Neutrophil (primary cell): ENCODE measurements at regions not wholly inside any gene's neighbourhood (a gene's known extent, or its start where the extent isn't known, plus 50 kb on each side); places are given as distances from the start of the nearest gene placed in this dataset.

Experiments
- H3K27ac ChIP-seq: fragments of 200-600 bp; sonication (generic); 2 replicates; pipeline ENCODE4 v1.5.1; 2016; ENCODE audit warnings: mild to moderate bottlenecking, moderate library complexity
- H3K27me3 ChIP-seq: fragments of 200-600 bp; sonication (generic); 2 replicates; pipeline ENCODE4 v1.6.0; 2016; ENCODE audit warnings: mild to moderate bottlenecking
- H3K36me3 ChIP-seq: fragments of 200-600 bp; sonication (generic); 2 replicates; pipeline ENCODE4 v1.5.1; 2017
- H3K4me1 ChIP-seq, 2 experiments: fragments of 200-600 bp in 1 of 2; sonication (generic) in 1 of 2; 1 replicate in 1 of 2; 2 replicates in 1 of 2; pipeline versions ENCODE4 v1.5.1 to v1.6.1; 2013 to 2016; ENCODE audit warnings: low read depth in 1 of 2, low read length in 1 of 2, mild to moderate bottlenecking in 1 of 2, moderate library complexity in 1 of 2; ENCODE audit not compliant: control insufficient read depth in 1 of 2, insufficient read depth in 1 of 2
- H3K4me3 ChIP-seq, 2 experiments: fragments of 200-600 bp in 1 of 2; sonication (generic) in 1 of 2; 1 replicate in 1 of 2; 2 replicates in 1 of 2; pipeline ENCODE4 v1.5.1; 2013 to 2016; ENCODE audit warnings: low read depth in 1 of 2, low read length in 1 of 2, mild to moderate bottlenecking in 1 of 2, moderate library complexity in 1 of 2
- H3K9me3 ChIP-seq: fragments of 200-600 bp; sonication (generic); 2 replicates; pipeline ENCODE4 v1.5.1; 2016
- TF ChIP-seq, protein P1 (sequence below): fragments of 200-600 bp; sonication (generic); IDR thresholded peaks from 2 replicates; pipeline ENCODE4 v1.5.1; 2016; ENCODE audit warnings: antibody characterized with exemption

DNA sequence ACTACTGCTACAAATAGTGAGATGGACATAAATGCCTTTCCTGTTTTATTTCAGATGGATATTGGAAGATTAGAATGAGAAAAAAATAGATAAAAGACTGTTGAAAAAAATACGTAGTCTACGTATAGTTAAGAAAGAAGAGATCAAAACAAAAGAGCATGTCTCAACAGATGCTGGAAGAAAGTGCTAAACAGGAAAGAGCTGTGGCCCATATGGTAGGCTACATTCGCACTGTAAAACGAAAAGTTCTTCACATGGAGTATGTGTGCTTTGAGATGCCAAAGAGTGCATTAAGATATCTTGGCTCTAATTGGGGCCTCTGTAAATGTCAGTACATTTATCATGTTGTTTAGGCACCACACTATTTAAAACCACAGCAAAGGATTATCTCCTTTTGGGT lies 741.7 kb downstream of the LTN1 start:
- Histone ChIP-seq H3K4me3 (no peak overlapping the region), H3K36me3 (no peaks in the 10 kb centered on the region), H3K27ac (no peak overlapping the region), H3K9me3 (no peaks in the 10 kb centered on the region), H3K4me1 (no peaks in the 10 kb centered on the region), H3K27me3 (no peaks in the 10 kb centered on the region)
- TF ChIP-seq, protein P1, sequence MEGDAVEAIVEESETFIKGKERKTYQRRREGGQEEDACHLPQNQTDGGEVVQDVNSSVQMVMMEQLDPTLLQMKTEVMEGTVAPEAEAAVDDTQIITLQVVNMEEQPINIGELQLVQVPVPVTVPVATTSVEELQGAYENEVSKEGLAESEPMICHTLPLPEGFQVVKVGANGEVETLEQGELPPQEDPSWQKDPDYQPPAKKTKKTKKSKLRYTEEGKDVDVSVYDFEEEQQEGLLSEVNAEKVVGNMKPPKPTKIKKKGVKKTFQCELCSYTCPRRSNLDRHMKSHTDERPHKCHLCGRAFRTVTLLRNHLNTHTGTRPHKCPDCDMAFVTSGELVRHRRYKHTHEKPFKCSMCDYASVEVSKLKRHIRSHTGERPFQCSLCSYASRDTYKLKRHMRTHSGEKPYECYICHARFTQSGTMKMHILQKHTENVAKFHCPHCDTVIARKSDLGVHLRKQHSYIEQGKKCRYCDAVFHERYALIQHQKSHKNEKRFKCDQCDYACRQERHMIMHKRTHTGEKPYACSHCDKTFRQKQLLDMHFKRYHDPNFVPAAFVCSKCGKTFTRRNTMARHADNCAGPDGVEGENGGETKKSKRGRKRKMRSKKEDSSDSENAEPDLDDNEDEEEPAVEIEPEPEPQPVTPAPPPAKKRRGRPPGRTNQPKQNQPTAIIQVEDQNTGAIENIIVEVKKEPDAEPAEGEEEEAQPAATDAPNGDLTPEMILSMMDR: no peak

DNA sequence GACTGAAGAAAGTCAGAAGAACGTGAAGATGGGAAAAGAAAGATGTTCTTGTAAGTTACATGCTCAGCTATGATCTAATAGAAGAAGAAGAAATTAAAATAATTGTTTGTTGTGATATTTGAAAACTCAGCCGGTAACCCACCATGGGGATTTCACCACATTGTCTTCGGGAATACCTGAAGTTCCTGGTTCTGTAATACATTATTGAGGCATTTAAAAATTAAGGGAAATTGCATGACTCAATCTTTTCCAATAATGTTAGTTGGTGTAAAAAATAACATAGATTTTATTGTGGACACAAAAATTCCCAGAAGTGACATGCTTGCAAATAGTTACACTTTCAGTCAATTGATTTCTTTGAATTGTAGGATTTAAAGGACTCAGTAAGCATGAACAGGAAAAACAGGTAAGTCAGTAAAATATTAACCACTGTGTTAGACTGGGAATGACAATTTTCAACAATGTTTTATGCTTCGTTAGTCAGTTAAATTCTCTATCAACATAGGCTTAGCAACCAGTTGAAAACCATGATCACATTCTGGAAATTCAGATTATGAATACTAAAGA lies 745.1 kb downstream of the LTN1 start:
- Histone ChIP-seq H3K4me3 (no peak overlapping the region), H3K27ac (no peak overlapping the region), H3K4me1 (no peaks in the 10 kb centered on the region), H3K27me3 (no peaks in the 10 kb centered on the region), H3K9me3 (no peaks in the 10 kb centered on the region), H3K36me3 (no peaks in the 10 kb centered on the region)
- TF ChIP-seq, protein P1: no peak

DNA sequence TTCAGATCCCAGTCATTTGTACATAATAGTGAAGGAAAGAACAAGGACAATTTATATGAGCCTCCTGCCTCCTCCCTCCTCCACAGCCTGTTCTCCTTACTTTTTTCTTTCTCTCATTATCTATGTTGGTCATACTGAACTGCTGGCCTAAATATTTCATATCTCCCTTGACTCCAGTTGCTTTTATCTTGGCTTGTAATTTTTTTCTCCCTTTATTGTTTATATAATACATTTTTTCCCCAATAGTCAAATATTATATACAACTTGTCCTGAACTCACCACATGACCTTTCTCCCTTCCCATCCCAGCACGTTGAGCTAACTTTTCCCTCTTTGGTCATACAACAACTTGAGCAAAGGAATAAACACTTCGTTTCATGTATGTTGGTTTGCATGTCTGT lies 752.1 kb downstream of the LTN1 start:
- Histone ChIP-seq H3K36me3 (no peaks in the 10 kb centered on the region), H3K4me1 (peaks cover 1 to 8% of the 10 kb centered on the region in 2 experiments)
- TF ChIP-seq, protein P1: no peak

DNA sequence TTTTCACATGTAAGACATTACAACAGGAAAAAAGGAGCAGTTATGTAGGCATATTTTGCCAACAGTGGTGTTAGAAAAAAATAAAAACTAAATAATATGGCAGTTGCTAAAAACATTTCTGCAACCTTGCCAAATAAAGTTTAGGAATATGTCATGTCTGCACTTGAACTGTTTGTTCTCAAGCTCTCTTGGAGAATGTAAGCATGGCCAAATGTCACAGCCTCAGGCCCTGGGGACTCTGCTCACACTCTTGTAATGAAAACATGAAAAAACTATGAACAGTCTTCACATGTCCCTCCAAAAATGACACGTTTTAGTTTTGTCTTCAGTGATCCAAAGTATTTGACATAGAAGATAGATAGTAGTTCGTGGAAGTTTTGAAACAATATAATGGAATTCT lies 753.3 kb downstream of the LTN1 start:
- Histone ChIP-seq H3K36me3 (no peaks in the 10 kb centered on the region), H3K27ac (no peak overlapping the region), H3K9me3 (no peaks in the 10 kb centered on the region), H3K27me3 (no peaks in the 10 kb centered on the region), H3K4me1 (peaks cover 6 to 18% of the 10 kb centered on the region in 2 experiments), H3K4me3 (no peak overlapping the region)
- TF ChIP-seq, protein P1: no peak

More for the DNA sequence above, 752.1 kb downstream of the LTN1 start:
- Histone ChIP-seq H3K9me3 (no peaks in the 10 kb centered on the region), H3K4me3 (no peak overlapping the region), H3K27me3 (no peaks in the 10 kb centered on the region), H3K27ac (no peak overlapping the region)

DNA sequence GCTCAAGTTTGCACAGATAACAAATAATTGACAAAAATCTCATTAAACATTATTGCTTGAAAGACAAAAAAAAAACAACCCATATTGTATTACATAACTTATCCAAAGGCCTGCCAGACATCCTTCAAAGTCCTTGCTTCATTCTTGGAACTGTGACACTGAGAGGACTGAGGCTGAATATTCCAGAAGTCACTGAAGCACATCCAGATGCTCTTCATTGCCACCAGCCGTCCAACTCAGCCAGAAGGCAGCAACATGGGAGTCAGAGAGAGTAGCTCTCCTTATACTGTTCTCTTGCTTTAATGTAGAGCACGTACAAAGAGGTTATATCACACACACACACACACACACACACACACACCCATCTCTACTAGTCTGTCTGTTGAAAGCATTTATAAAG lies 755.0 kb downstream of the LTN1 start:
- Histone ChIP-seq H3K27ac (no peak overlapping the region), H3K4me1 (peaks cover 6 to 18% of the 10 kb centered on the region in 2 experiments), H3K9me3 (no peaks in the 10 kb centered on the region), H3K4me3 (no peak overlapping the region), H3K27me3 (no peaks in the 10 kb centered on the region), H3K36me3 (no peaks in the 10 kb centered on the region)
- TF ChIP-seq, protein P1: no peak
